GM23338 (cell line): ENCODE measurements at regions not wholly inside any gene's neighbourhood (a gene's known extent, or its start where the extent isn't known, plus 50 kb on each side); places are given as distances from the start of the nearest gene placed in this dataset.

Source experiments
- ATAC-seq: fragments of 200-7000 bp; cut with Tn5 transposase; 3 replicates; pipeline ENCODE4 v1.9.1; 2020
- DNase-seq: peaks from one replicate; pipeline ENCODE4 v3.0.0-alpha.2; 2015; ENCODE audit warnings: low spot score
- H2AFZ ChIP-seq: fragments of 200-600 bp; sonication (generic); 2 replicates; pipeline ENCODE4 v1.8.0; 2016; ENCODE audit warnings: antibody characterized with exemption, mild to moderate bottlenecking, moderate library complexity
- H3F3A ChIP-seq: fragments of 200-600 bp; sonication (generic); replicated peaks from 2 replicates; pipeline ENCODE4 v1.8.0; 2017; ENCODE audit warnings: antibody characterized with exemption, mixed run types, low read depth
- H3K27ac ChIP-seq: fragments of 200-600 bp; sonication (generic); 2 replicates; pipeline ENCODE4 v1.6.1; 2016; ENCODE audit warnings: low read depth
- H3K27me3 ChIP-seq: fragments of 200-600 bp; sonication (generic); 2 replicates; pipeline ENCODE4 v1.8.0; 2016; ENCODE audit warnings: mild to moderate bottlenecking, mixed run types, moderate library complexity; ENCODE audit not compliant: insufficient read depth
- H3K36me3 ChIP-seq: fragments of 200-600 bp; sonication (generic); 2 replicates; pipeline ENCODE4 v1.8.0; 2016; ENCODE audit warnings: mild to moderate bottlenecking; ENCODE audit not compliant: insufficient read depth
- H3K4me1 ChIP-seq: fragments of 200-600 bp; sonication (generic); 2 replicates; pipeline ENCODE4 v1.8.0; 2016; ENCODE audit warnings: mild to moderate bottlenecking, moderate library complexity; ENCODE audit not compliant: insufficient read depth
- H3K4me2 ChIP-seq: fragments of 200-600 bp; sonication (generic); 2 replicates; pipeline ENCODE4 v1.7.1; 2017; ENCODE audit warnings: mixed run types
- H3K4me3 ChIP-seq: fragments of 200-600 bp; sonication (generic); 2 replicates; pipeline ENCODE4 v1.6.1; 2016; ENCODE audit warnings: mixed run types
- H3K79me2 ChIP-seq: fragments of 200-600 bp; sonication (generic); replicated peaks from 2 replicates; pipeline ENCODE4 v1.8.0; 2017; ENCODE audit warnings: mild to moderate bottlenecking; ENCODE audit not compliant: insufficient read depth
- H3K9me2 ChIP-seq: fragments of 200-600 bp; sonication (generic); 2 replicates; pipeline ENCODE4 v1.8.0; 2017; ENCODE audit not compliant: insufficient read depth
- H4K20me1 ChIP-seq: fragments of 200-600 bp; sonication (generic); replicated peaks from 2 replicates; pipeline ENCODE4 v1.8.0; 2017; ENCODE audit warnings: mild to moderate bottlenecking; ENCODE audit not compliant: insufficient read depth
- H3K27ac Mint-ChIP-seq: 2 replicates; pipeline ENCODE4 v1.8.0; 2020; ENCODE audit warnings: inconsistent platforms, mild to moderate bottlenecking, moderate library complexity, mixed read lengths
- H3K27me3 Mint-ChIP-seq: 3 replicates; pipeline ENCODE4 v1.8.0; 2022; ENCODE audit warnings: low read depth, mild to moderate bottlenecking, moderate library complexity, mixed read lengths, inconsistent platforms; ENCODE audit not compliant: insufficient read depth, poor library complexity
- H3K36me3 Mint-ChIP-seq: 3 replicates; pipeline ENCODE4 v1.8.0; 2021; ENCODE audit warnings: low read depth, mild to moderate bottlenecking, inconsistent platforms, moderate library complexity, mixed read lengths
- H3K4me1 Mint-ChIP-seq: 3 replicates; pipeline ENCODE4 v1.8.0; 2020; ENCODE audit warnings: mild to moderate bottlenecking, inconsistent platforms, mixed read lengths
- H3K4me3 Mint-ChIP-seq: 3 replicates; pipeline ENCODE4 v1.8.0; 2021; ENCODE audit warnings: moderate library complexity, mild to moderate bottlenecking, inconsistent platforms, mixed read lengths
- H3K9me3 Mint-ChIP-seq: 3 replicates; pipeline ENCODE4 v1.8.0; 2020; ENCODE audit warnings: moderate library complexity, mild to moderate bottlenecking, inconsistent platforms, mixed read lengths
- CREB1 ChIP-seq: fragments of 250-450 bp; sonication (Bioruptor Pico); IDR thresholded peaks from 2 replicates; pipeline ENCODE4 v1.5.0; 2020; ENCODE audit warnings: low read depth, mild to moderate bottlenecking, moderate library complexity
- EZH2phosphoT487 ChIP-seq: fragments of 200-600 bp; sonication (generic); IDR thresholded peaks from one replicate; pipeline ENCODE4 v1.8.1; 2018; ENCODE audit warnings: antibody characterized with exemption; ENCODE audit not compliant: unreplicated experiment
- JUNB ChIP-seq: IDR thresholded peaks from one replicate; pipeline ENCODE4 v1.6.1; 2016; ENCODE audit warnings: antibody characterized with exemption; ENCODE audit not compliant: unreplicated experiment
- NANOG ChIP-seq: IDR thresholded peaks from 2 replicates; pipeline ENCODE4 v1.6.1; 2016; ENCODE audit warnings: antibody characterized with exemption, borderline replicate concordance
- POLR2AphosphoS5 ChIP-seq: IDR thresholded peaks from 2 replicates; pipeline ENCODE4 v1.6.1; 2016; ENCODE audit warnings: antibody characterized with exemption, low read depth
- ZNF114 ChIP-seq: fragments of 250-450 bp; sonication (Bioruptor Pico); IDR thresholded peaks from 2 replicates; pipeline ENCODE4 v1.5.0; 2020; ENCODE audit warnings: mild to moderate bottlenecking, moderate library complexity
- ZNF331 ChIP-seq: fragments of 250-450 bp; sonication (Bioruptor Pico); IDR thresholded peaks from 2 replicates; pipeline ENCODE4 v1.5.0; 2020; ENCODE audit warnings: low read depth, mild to moderate bottlenecking, moderate library complexity
- TF ChIP-seq, protein P1 (sequence below): IDR thresholded peaks from one replicate; pipeline ENCODE4 v1.6.1; 2018; ENCODE audit warnings: antibody characterized with exemption; ENCODE audit not compliant: unreplicated experiment
- TF ChIP-seq, protein P2 (sequence below): fragments of 250-450 bp; sonication (Bioruptor Pico); IDR thresholded peaks from 2 replicates; pipeline ENCODE4 v1.5.0; 2020; ENCODE audit warnings: mild to moderate bottlenecking, moderate library complexity
- TF ChIP-seq, protein P3 (sequence below), 2 experiments: fragments of 200-600 bp in 1 of 2; sonication (generic) in 1 of 2; conservative IDR thresholded peaks; 2 replicates each; pipeline versions ENCODE4 v1.5.1 to v1.6.1; 2016 to 2017; ENCODE audit warnings: antibody characterized with exemption in 2 of 2, low read depth in 2 of 2, mild to moderate bottlenecking in 2 of 2, moderate library complexity in 1 of 2

- Histone ChIP-seq H3K4me2 (no peak overlapping the region), H3K27ac (no peak overlapping the region), H3K27me3 (no peaks in the 10 kb centered on the region), H3K36me3 (no peaks in the 10 kb centered on the region), H2AFZ (no peak overlapping the region), H3K79me2 (no peaks in the 10 kb centered on the region), H4K20me1 (no peaks in the 10 kb centered on the region), H3K4me3 (no peak overlapping the region), H3K4me1 (no peaks in the 10 kb centered on the region), H3K9me2 (peaks cover 7% of the 10 kb centered on the region; the same call in 1 of the 2 replicates), H3F3A (no peaks in the 10 kb centered on the region)
- Mint-ChIP-seq H3K4me1 (no peaks in the 10 kb centered on the region), H3K27ac (no peak overlapping the region), H3K9me3 (no peaks in the 10 kb centered on the region), H3K36me3 (no peaks in the 10 kb centered on the region), H3K27me3 (no peaks in the 10 kb centered on the region), H3K4me3 (no peak overlapping the region)
- ATAC-seq: no peak
- no peak for TF ChIP-seq POLR2AphosphoS5
- TF ChIP-seq CREB1 (CRISPR knock-in tag): no peak
- no peak for TF ChIP-seq ZNF114
- no peak for DNase-seq
Observed at GRCh38 chr11:112847568-112847967, 113.7 kb upstream of the NCAM1 start.

DNA sequence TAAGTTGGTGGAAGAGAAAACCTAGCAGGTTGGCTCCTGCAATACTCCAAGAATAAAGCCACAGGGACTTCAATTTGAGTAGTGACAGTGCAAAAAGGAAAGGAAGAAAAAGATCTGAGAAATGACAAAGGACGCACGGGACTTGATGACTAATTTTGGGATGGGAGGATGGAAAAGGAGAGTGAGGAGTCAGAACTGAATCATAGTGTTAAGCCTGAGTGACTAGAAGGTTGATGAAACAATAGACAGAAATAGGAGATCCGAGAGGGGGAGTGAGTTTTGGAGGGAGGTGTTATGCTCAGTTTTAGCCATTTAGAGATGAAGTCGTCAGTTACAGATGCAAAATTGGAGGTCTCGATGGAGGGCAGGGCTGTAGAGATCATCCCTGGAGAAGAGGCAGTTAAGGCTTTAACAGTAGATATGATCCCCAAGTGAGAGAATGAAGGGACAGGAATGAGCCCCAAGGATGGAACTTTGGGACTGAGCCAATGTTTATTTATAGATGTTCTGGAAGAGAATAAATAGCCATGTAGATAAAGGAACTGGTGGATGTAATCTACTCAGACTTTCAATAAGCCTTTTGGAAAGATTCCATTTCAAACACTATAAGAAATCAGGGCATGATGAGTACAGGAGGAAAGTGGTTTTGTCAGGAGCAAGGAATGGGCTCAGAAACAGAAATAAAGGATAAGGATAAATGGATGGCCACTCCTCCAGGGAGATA, 108.9 kb upstream of the NCAM1 start:
- Histone ChIP-seq H3K4me3 (no peak overlapping the region), H3K79me2 (no peaks in the 10 kb centered on the region), H4K20me1 (no peaks in the 10 kb centered on the region), H3K4me2 (no peak overlapping the region), H2AFZ (no peak overlapping the region), H3K36me3 (no peaks in the 10 kb centered on the region), H3K4me1 (no peaks in the 10 kb centered on the region), H3K27ac (no peak overlapping the region), H3F3A (no peaks in the 10 kb centered on the region), H3K27me3 (no peaks in the 10 kb centered on the region), H3K9me2 (peaks cover 7% of the 10 kb centered on the region; the same call in 1 of the 2 replicates)
- DNase-seq (no peak), ATAC-seq (no peak)
- Mint-ChIP-seq H3K27me3 (no peaks in the 10 kb centered on the region), H3K9me3 (no peaks in the 10 kb centered on the region; the same call in 2 of the 3 replicates), H3K4me3 (no peak overlapping the region), H3K36me3 (no peaks in the 10 kb centered on the region), H3K27ac (no peak overlapping the region), H3K4me1 (peaks cover 5% of the 10 kb centered on the region; the same call in 2 of the 3 replicates)
- TF ChIP-seq NANOG (no peak), CREB1 (CRISPR knock-in tag) (no peak), EZH2phosphoT487 (no peak), JUNB (no peak), ZNF331 (CRISPR knock-in tag) (no peak)
- TF ChIP-seq, protein P1, sequence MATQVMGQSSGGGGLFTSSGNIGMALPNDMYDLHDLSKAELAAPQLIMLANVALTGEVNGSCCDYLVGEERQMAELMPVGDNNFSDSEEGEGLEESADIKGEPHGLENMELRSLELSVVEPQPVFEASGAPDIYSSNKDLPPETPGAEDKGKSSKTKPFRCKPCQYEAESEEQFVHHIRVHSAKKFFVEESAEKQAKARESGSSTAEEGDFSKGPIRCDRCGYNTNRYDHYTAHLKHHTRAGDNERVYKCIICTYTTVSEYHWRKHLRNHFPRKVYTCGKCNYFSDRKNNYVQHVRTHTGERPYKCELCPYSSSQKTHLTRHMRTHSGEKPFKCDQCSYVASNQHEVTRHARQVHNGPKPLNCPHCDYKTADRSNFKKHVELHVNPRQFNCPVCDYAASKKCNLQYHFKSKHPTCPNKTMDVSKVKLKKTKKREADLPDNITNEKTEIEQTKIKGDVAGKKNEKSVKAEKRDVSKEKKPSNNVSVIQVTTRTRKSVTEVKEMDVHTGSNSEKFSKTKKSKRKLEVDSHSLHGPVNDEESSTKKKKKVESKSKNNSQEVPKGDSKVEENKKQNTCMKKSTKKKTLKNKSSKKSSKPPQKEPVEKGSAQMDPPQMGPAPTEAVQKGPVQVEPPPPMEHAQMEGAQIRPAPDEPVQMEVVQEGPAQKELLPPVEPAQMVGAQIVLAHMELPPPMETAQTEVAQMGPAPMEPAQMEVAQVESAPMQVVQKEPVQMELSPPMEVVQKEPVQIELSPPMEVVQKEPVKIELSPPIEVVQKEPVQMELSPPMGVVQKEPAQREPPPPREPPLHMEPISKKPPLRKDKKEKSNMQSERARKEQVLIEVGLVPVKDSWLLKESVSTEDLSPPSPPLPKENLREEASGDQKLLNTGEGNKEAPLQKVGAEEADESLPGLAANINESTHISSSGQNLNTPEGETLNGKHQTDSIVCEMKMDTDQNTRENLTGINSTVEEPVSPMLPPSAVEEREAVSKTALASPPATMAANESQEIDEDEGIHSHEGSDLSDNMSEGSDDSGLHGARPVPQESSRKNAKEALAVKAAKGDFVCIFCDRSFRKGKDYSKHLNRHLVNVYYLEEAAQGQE: no peak
- TF ChIP-seq, protein P2, sequence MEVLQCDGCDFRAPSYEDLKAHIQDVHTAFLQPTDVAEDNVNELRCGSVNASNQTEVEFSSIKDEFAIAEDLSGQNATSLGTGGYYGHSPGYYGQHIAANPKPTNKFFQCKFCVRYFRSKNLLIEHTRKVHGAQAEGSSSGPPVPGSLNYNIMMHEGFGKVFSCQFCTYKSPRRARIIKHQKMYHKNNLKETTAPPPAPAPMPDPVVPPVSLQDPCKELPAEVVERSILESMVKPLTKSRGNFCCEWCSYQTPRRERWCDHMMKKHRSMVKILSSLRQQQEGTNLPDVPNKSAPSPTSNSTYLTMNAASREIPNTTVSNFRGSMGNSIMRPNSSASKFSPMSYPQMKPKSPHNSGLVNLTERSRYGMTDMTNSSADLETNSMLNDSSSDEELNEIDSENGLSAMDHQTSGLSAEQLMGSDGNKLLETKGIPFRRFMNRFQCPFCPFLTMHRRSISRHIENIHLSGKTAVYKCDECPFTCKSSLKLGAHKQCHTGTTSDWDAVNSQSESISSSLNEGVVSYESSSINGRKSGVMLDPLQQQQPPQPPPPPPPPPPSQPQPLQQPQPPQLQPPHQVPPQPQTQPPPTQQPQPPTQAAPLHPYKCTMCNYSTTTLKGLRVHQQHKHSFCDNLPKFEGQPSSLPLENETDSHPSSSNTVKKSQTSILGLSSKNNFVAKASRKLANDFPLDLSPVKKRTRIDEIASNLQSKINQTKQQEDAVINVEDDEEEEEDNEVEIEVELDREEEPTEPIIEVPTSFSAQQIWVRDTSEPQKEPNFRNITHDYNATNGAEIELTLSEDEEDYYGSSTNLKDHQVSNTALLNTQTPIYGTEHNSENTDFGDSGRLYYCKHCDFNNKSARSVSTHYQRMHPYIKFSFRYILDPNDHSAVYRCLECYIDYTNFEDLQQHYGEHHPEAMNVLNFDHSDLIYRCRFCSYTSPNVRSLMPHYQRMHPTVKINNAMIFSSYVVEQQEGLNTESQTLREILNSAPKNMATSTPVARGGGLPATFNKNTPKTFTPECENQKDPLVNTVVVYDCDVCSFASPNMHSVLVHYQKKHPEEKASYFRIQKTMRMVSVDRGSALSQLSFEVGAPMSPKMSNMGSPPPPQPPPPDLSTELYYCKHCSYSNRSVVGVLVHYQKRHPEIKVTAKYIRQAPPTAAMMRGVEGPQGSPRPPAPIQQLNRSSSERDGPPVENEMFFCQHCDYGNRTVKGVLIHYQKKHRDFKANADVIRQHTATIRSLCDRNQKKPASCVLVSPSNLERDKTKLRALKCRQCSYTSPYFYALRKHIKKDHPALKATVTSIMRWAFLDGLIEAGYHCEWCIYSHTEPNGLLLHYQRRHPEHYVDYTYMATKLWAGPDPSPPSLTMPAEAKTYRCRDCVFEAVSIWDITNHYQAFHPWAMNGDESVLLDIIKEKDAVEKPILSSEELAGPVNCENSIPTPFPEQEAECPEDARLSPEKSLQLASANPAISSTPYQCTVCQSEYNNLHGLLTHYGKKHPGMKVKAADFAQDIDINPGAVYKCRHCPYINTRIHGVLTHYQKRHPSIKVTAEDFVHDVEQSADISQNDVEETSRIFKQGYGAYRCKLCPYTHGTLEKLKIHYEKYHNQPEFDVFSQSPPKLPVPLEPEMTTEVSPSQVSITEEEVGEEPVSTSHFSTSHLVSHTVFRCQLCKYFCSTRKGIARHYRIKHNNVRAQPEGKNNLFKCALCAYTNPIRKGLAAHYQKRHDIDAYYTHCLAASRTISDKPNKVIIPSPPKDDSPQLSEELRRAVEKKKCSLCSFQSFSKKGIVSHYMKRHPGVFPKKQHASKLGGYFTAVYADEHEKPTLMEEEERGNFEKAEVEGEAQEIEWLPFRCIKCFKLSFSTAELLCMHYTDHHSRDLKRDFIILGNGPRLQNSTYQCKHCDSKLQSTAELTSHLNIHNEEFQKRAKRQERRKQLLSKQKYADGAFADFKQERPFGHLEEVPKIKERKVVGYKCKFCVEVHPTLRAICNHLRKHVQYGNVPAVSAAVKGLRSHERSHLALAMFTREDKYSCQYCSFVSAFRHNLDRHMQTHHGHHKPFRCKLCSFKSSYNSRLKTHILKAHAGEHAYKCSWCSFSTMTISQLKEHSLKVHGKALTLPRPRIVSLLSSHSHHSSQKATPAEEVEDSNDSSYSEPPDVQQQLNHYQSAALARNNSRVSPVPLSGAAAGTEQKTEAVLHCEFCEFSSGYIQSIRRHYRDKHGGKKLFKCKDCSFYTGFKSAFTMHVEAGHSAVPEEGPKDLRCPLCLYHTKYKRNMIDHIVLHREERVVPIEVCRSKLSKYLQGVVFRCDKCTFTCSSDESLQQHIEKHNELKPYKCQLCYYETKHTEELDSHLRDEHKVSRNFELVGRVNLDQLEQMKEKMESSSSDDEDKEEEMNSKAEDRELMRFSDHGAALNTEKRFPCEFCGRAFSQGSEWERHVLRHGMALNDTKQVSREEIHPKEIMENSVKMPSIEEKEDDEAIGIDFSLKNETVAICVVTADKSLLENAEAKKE (CRISPR knock-in tag): no peak
- TF ChIP-seq, protein P3, sequence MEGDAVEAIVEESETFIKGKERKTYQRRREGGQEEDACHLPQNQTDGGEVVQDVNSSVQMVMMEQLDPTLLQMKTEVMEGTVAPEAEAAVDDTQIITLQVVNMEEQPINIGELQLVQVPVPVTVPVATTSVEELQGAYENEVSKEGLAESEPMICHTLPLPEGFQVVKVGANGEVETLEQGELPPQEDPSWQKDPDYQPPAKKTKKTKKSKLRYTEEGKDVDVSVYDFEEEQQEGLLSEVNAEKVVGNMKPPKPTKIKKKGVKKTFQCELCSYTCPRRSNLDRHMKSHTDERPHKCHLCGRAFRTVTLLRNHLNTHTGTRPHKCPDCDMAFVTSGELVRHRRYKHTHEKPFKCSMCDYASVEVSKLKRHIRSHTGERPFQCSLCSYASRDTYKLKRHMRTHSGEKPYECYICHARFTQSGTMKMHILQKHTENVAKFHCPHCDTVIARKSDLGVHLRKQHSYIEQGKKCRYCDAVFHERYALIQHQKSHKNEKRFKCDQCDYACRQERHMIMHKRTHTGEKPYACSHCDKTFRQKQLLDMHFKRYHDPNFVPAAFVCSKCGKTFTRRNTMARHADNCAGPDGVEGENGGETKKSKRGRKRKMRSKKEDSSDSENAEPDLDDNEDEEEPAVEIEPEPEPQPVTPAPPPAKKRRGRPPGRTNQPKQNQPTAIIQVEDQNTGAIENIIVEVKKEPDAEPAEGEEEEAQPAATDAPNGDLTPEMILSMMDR (conservative IDR thresholded peaks at IDR 0.05; ENCODE audit: low read depth in 2 of 2): no peak
